ENCODE measurements at regions not wholly inside any gene's neighbourhood (a gene's known extent, or its start where the extent isn't known, plus 50 kb on each side); places are given as distances from the start of the nearest gene placed in this dataset.

DNA sequence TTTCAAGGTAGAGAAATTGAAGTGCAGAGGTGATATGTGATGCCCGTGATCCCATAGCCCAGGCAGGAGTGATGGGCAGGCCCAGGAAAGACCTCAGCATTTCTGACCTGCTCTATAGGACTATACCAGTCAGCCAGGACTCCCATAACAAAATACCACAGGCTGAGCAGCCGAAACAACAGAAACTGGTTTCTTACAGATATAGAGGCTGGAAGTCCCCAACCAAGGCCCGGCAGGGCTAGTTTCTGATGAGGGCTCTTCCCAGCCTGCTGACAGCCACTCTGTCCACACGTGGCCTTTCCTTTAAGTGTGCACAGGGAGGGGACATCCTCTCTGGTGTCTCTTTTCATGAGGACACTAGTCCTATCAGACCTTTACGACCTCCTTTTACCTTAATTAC, 104.2 kb upstream of the AGAP1 start:
- intact Hi-C loops (cut with DNase I; ENCODE audit: low total_unique reads): no loop called here
- no peak overlapping the region for H3K4me3 ChIP-seq (ENCODE audit: low read depth, poor library complexity, severe bottlenecking)
- no peak for DNase-seq (ENCODE audit: low spot score in 2 of 2)
- WGBS, 2 donors: 93% methylated on average over 5 of the region's 5 CpGs
- no peak for TF ChIP-seq POLR2A (IDR thresholded peaks at IDR 0.05)
- no peak for TF ChIP-seq CTCF (IDR thresholded peaks at IDR 0.05)

- H3K4me3 ChIP-seq (ENCODE audit: low read depth, poor library complexity, severe bottlenecking): no peak overlapping the region
- intact Hi-C loops (cut with DNase I; ENCODE audit: low total_unique reads): no loop called here
- TF ChIP-seq POLR2A (IDR thresholded peaks at IDR 0.05): no peak
- 50 to 63% methylated on average over 13 of the region's 13 CpGs for WGBS, 2 donors
- peak in 1 of 2 donors; percentile 25 for DNase-seq (ENCODE audit: low spot score in 2 of 2)
Observed at GRCh38 chr2:235390108-235390815, 103.6 kb upstream of the AGAP1 start.

GRCh38 chr2:235390816-235391194, 103.0 kb upstream of the AGAP1 start:
- intact Hi-C loops (cut with DNase I; ENCODE audit: low total_unique reads): no loop called here

DNA sequence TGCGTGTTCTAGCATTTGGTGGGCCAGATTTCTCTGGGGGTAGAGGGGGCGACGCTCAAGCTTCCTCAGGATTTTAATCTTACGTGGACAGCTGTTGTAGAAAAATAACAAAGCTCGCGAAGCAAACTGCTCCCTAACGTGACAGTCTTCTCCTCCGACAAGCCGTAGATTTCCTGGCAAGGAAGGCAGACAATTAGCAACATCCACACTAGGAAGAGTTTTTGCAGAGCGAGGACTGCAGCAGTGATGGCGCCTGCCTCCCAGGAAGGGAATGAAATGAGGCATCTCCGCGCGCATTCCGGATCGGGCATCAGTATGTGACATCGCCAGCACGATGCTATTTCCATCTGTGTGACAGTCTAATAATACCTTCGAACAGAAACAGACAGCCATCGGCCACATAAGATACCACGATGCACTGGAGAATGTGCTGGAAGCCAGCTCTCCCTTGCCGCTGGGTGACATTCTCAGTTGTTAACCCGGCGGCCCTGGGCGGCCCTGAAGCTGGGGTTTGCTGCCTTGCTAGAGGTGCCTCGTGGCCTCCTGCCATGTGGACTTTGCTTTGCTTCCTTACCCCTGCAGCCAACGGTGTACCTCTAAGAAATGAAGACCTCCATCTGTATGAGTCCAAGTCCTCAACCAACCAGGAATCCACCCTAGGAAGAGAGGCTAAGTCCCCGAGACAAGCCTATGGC, 101.8 kb upstream of the AGAP1 start:
- H3K4me3 ChIP-seq (ENCODE audit: low read depth, poor library complexity, severe bottlenecking): no peak overlapping the region
- intact Hi-C loops (cut with DNase I; ENCODE audit: low total_unique reads): no loop called here
- no peak for DNase-seq (ENCODE audit: low spot score in 2 of 2)
- 84% methylated on average over 28 of the region's 28 CpGs for WGBS, 2 donors
- TF ChIP-seq POLR2A (IDR thresholded peaks at IDR 0.05) (no peak), CTCF (IDR thresholded peaks at IDR 0.05) (no peak)

More at GRCh38 chr2:235390816-235391194, 103.0 kb upstream of the AGAP1 start:
- WGBS, 2 donors: 61 to 74% methylated on average over 10 of the region's 10 CpGs
- TF ChIP-seq CTCF (IDR thresholded peaks at IDR 0.05): no peak
- no peak for TF ChIP-seq POLR2A (IDR thresholded peaks at IDR 0.05)
- H3K4me3 ChIP-seq (ENCODE audit: low read depth, poor library complexity, severe bottlenecking): no peak overlapping the region
- DNase-seq (ENCODE audit: low spot score in 2 of 2): no peak

DNA sequence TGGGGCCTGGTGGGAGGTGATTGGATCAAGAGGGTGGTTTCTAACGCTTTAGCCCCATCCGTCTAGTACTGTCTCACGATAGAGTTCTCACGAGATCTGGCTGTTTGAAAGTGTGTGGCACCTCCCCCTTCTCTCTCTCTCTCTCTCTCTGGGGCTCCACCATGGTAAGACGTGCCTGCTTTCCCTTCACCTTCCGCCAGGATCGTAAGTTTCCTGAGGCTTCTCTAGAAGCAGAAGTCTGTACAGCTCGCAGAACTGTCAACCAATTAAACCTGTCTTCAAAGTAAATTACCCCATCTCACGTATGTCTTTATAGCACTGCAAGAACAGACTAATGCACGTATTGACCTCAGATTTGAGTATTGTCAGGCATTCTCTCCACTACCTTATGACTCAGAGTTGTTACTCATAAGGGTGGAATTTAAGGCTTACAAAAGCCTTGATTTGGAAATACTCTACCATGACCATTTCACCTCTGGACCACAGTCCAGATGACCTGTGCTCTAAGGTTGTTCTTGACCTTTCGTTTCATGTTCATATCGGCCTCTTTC, 99.5 kb upstream of the AGAP1 start:
- no peak for TF ChIP-seq CTCF (IDR thresholded peaks at IDR 0.05)
- TF ChIP-seq POLR2A (IDR thresholded peaks at IDR 0.05): no peak
- DNase-seq (ENCODE audit: low spot score in 2 of 2): no peak
- intact Hi-C loops (cut with DNase I; ENCODE audit: low total_unique reads): no loop called here
- no peak overlapping the region for H3K4me3 ChIP-seq (ENCODE audit: low read depth, poor library complexity, severe bottlenecking)
- WGBS, 2 donors: 82 to 91% methylated on average over 12 of the region's 12 CpGs

DNA sequence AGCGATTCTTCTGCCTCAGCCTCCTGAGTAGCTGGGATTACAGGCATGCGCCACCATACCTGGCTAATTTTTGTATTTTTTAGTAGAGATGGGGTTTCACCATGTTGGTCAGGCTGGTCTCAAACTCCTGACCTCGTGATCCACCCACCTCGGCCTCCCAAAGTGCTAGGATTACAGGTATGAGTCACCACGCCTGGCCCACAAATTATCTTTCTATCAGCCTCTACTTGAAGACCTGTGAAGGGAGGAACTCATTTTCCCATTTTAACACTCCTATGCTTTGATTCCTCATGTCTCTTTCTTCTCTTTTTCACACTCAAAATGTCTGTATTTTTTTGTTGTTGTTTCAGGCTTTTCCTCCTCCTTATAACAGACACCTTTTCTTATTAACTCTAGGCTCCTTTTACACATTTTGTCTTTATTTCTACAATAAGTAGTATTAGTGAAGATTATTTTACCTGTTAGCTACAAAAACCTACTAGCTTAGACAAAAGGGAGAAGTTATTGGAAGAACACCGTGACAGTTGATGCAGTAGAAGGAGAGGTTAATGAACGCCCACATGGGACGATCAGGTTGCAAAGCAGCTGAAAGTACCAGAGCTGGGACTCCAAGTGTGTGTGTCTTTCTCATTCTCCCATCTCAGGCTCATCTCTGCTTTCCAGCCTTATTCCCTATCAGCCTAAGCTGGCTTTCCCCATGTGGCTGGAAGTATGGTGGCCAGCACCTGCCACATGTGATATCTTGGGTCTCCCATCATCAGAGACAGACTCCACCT, 97.6 kb upstream of the AGAP1 start:
- 78 to 87% methylated on average over 8 of the region's 8 CpGs for WGBS, 2 donors
- DNase-seq (ENCODE audit: low spot score in 2 of 2): no peak
- TF ChIP-seq CTCF (IDR thresholded peaks at IDR 0.05) (no peak), POLR2A (IDR thresholded peaks at IDR 0.05) (no peak)
- no peak overlapping the region for H3K4me3 ChIP-seq (ENCODE audit: low read depth, poor library complexity, severe bottlenecking)
- intact Hi-C loops (cut with DNase I; ENCODE audit: low total_unique reads): no loop called here
